PFSK-1 (cell line): ENCODE measurements at regions not wholly inside any gene's neighbourhood (a gene's known extent, or its start where the extent isn't known, plus 50 kb on each side); places are given as distances from the start of the nearest gene placed in this dataset.

Source experiments
- FOXP2 ChIP-seq: optimal IDR thresholded peaks from 2 replicates; pipeline ENCODE3; 2011; ENCODE audit warnings: borderline replicate concordance, control low read depth, inconsistent platforms; ENCODE audit not compliant: insufficient read depth; ENCODE audit errors: extremely low read length, extremely low read depth
- POLR2AphosphoS5 ChIP-seq: IDR thresholded peaks from 2 replicates; pipeline ENCODE4 v1.6.1; 2012; ENCODE audit warnings: low read depth, mild to moderate bottlenecking, control low read depth, low read length, moderate library complexity
- SIN3A ChIP-seq: IDR thresholded peaks from 2 replicates; pipeline ENCODE4 v1.6.1; 2012; ENCODE audit warnings: mild to moderate bottlenecking, low read length, moderate library complexity, borderline replicate concordance; ENCODE audit not compliant: insufficient read depth
- TAF1 ChIP-seq: IDR thresholded peaks from 2 replicates; pipeline ENCODE4 v1.6.1; 2012; ENCODE audit warnings: low read length, control low read depth, borderline replicate concordance; ENCODE audit not compliant: insufficient read depth
- TF ChIP-seq, protein P1 (sequence below), 2 experiments: IDR thresholded peaks; 2 replicates each; pipeline versions ENCODE4 v1.6.1 to v1.8.0; 2011 to 2012; ENCODE audit warnings: low read depth in 2 of 2, low read length in 2 of 2, control low read depth in 1 of 2, inconsistent platforms in 1 of 2, mild to moderate bottlenecking in 1 of 2, moderate library complexity in 1 of 2; ENCODE audit not compliant: insufficient read depth in 1 of 2

DNA sequence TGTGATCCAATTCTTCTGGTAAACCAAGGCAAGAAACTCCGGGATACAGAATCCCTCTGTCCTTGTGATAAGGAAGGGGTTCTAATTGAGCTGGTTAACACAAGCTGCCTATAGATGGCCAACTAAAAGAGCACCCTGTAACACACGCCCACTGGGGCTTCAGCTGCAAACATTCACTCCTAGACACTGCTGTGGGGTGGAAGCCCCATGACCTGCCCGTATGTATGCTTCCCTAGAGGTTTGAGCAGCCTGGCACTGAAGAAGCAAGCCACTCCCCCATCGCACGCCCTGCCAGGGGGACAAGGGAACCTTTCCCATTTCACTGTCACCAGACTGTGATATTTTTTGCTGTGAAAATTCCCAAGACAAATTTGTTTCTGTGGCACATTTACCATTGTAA, 516.9 kb upstream of the GOLIM4 start:
- TF ChIP-seq FOXP2 (no peak), POLR2AphosphoS5 (no peak)

DNA sequence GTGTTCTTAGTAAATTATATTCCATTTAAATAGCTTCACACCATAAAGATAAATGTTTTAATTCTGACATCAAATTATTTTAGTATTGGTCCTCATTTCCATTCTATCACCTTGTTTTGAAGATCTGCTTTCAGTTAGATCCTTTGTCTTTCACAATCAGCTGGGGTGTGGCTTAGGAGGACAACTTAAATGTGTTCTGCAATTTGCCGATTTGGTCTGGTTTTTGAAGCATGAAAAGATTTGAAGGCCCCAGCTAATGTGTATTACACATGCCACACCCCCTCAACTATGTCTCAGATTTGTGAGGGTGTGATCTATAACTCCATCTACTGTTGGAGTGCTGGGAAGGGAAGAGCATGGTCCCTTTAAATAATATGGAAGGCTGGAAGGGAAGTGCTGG, 516.1 kb upstream of the GOLIM4 start:
- TF ChIP-seq SIN3A (no peak), TAF1 (no peak), POLR2AphosphoS5 (no peak), FOXP2 (no peak)
- TF ChIP-seq, protein P1, sequence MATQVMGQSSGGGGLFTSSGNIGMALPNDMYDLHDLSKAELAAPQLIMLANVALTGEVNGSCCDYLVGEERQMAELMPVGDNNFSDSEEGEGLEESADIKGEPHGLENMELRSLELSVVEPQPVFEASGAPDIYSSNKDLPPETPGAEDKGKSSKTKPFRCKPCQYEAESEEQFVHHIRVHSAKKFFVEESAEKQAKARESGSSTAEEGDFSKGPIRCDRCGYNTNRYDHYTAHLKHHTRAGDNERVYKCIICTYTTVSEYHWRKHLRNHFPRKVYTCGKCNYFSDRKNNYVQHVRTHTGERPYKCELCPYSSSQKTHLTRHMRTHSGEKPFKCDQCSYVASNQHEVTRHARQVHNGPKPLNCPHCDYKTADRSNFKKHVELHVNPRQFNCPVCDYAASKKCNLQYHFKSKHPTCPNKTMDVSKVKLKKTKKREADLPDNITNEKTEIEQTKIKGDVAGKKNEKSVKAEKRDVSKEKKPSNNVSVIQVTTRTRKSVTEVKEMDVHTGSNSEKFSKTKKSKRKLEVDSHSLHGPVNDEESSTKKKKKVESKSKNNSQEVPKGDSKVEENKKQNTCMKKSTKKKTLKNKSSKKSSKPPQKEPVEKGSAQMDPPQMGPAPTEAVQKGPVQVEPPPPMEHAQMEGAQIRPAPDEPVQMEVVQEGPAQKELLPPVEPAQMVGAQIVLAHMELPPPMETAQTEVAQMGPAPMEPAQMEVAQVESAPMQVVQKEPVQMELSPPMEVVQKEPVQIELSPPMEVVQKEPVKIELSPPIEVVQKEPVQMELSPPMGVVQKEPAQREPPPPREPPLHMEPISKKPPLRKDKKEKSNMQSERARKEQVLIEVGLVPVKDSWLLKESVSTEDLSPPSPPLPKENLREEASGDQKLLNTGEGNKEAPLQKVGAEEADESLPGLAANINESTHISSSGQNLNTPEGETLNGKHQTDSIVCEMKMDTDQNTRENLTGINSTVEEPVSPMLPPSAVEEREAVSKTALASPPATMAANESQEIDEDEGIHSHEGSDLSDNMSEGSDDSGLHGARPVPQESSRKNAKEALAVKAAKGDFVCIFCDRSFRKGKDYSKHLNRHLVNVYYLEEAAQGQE (IDR thresholded peaks at IDR 0.05; ENCODE audit: insufficient read depth in 1 of 2, low read depth in 2 of 2, low read length in 2 of 2) = no peak

DNA sequence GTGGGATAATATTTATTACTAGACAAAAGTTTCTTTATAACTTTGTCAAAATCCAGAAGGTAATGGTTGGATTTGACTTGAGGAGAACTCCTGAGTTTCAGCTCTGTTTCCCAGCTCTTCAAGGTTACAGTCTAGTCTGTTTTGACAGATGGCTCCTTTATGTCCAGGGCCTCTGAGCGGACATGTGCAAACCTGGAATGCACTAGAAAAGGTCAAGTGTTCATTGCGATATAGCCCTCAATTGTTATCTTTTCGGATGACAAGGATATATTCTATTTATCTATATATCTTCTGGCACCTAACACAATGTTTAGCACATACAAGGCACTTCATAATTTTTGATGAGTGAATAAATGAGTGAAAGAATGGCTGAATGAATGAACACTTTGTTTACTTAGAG, 513.2 kb upstream of the GOLIM4 start:
- TF ChIP-seq SIN3A (no peak), TAF1 (no peak), POLR2AphosphoS5 (no peak), FOXP2 (no peak)
- TF ChIP-seq, protein P1 (IDR thresholded peaks at IDR 0.05; ENCODE audit: insufficient read depth in 1 of 2, low read depth in 2 of 2, low read length in 2 of 2) = no peak

DNA sequence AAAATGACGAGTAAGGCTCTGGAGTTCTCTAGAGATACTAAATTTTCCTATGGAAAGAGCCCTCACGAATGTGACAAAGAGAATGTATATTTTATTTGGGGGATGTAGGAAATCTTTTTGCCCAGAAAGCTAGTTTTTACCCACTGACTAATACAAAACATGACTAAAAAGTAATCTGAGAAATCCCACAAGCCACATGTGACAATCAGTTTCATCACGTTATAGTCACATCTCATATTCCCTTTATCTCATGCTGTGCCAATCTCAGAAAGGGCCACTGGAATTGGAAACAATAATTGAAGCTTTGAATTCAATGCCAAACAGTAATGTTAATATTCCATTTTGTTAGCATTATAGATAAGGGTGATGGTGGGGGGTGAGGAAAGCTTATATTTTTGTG, 509.0 kb upstream of the GOLIM4 start:
- TF ChIP-seq, protein P1 (IDR thresholded peaks at IDR 0.05; ENCODE audit: insufficient read depth in 1 of 2, low read depth in 2 of 2, low read length in 2 of 2) = no peak
- TF ChIP-seq TAF1 (no peak), SIN3A (no peak), FOXP2 (no peak), POLR2AphosphoS5 (no peak)

DNA sequence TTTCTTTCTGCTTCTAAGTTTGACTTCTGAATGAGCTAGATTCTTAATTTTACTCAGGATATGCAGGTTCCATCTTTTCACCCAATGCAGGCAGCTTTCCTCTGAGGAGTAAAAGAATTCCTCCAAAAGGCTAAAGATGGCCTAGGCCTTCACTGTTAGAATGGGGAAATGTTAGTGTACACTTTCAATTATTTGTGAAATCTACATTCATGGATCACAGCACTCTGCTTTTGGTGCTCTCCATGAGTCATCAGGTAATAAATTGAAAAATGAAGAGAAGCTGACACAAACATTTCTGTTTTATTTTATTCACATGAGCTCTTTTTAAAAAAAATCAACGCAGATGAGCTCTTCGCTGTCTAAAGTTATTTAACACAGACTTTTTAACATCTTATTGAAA, 502.5 kb upstream of the GOLIM4 start:
- TF ChIP-seq SIN3A (no peak), TAF1 (no peak), FOXP2 (no peak)

DNA sequence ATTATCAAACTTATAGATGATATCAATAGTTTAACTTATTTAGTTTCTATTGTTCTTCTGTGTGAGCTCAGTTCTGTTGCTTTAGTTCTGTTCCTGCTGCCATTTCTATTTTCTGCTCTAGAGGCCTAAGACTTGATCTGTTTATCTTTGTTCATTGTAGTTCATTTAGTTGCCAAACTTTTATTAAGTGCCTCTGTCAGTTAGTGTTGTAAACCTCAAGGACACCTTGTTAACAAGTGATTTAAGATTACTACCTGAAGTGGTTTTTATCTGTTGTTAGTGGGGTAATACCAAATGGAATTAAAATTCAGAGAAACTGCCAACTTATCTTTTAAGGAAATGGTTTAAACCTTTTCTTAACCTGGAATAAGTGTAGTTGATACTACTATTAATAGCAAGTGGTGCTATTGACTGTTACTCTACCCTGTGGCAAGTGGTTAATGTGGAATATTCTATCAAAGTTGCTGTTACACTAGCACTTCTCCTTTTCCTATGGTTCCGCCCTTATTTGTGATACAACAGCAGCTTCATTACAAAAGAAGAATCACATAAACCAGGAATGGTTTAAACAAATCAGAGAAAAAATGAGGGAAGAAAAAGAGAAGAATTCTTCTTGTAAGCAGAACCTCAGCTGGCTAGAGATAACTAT, 500.6 kb upstream of the GOLIM4 start:
- TF ChIP-seq TAF1 = no peak
- TF ChIP-seq POLR2AphosphoS5 = no peak
- TF ChIP-seq SIN3A = no peak
- no peak for TF ChIP-seq FOXP2
- TF ChIP-seq, protein P1 (IDR thresholded peaks at IDR 0.05; ENCODE audit: insufficient read depth in 1 of 2, low read depth in 2 of 2, low read length in 2 of 2) = no peak
